GM18907 (cell line): ENCODE measurements at regions not wholly inside any gene's neighbourhood (a gene's known extent, or its start where the extent isn't known, plus 50 kb on each side); places are given as distances from the start of the nearest gene placed in this dataset.

Experiments used
- ATAC-seq: cut with Tn5 transposase; IDR thresholded peaks from one replicate; pipeline ENCODE4 v1.9.1; 2021; ENCODE audit warnings: mild to moderate bottlenecking, moderate library complexity; ENCODE audit not compliant: unreplicated experiment

- ATAC-seq = no peak
These were observed 100.1 kb downstream of the HRH4 start for GRCh38 chr18:24560511-24560981.

- ATAC-seq = no peak
These were observed 101.0 kb downstream of the HRH4 start for GRCh38 chr18:24561369-24561965.

GRCh38 chr18:24567199-24567598, 106.8 kb downstream of the HRH4 start:
- ATAC-seq = no peak

- no peak for ATAC-seq
These were observed 110.3 kb downstream of the HRH4 start for GRCh38 chr18:24570716-24571115.

GRCh38 chr18:24582771-24583170, 122.3 kb downstream of the HRH4 start:
- no peak for ATAC-seq

- ATAC-seq = no peak
These were observed 123.8 kb downstream of the HRH4 start for GRCh38 chr18:24584205-24584604.

GRCh38 chr18:24584813-24585212, 124.4 kb downstream of the HRH4 start:
- ATAC-seq = no peak

- no peak for ATAC-seq
These were observed 125.6 kb downstream of the HRH4 start for GRCh38 chr18:24585996-24586566.

GRCh38 chr18:24586662-24587360, 126.4 kb downstream of the HRH4 start:
- no peak for ATAC-seq

- no peak for ATAC-seq
These were observed 128.0 kb downstream of the HRH4 start for GRCh38 chr18:24588440-24588839.

GRCh38 chr18:24590946-24591345, 130.5 kb downstream of the HRH4 start:
- ATAC-seq = no peak

- no peak for ATAC-seq
These were observed 133.0 kb downstream of the HRH4 start for GRCh38 chr18:24593401-24593800.

GRCh38 chr18:24593886-24594285, 133.4 kb downstream of the HRH4 start:
- ATAC-seq = no peak

- ATAC-seq = no peak
These were observed 135.2 kb downstream of the HRH4 start for GRCh38 chr18:24595561-24596031.

- no peak for ATAC-seq
These were observed 139.7 kb downstream of the HRH4 start for GRCh38 chr18:24600076-24600654.

GRCh38 chr18:24601585-24601984, 141.1 kb downstream of the HRH4 start:
- no peak for ATAC-seq

- ATAC-seq = no peak
These were observed 141.8 kb downstream of the HRH4 start for GRCh38 chr18:24602201-24602600.

- ATAC-seq = no peak
These were observed 142.7 kb downstream of the HRH4 start for GRCh38 chr18:24603151-24603550.

- ATAC-seq = no peak
These were observed 145.0 kb downstream of the HRH4 start for GRCh38 chr18:24605444-24605843.

- ATAC-seq = no peak
These were observed 148.8 kb downstream of the HRH4 start for GRCh38 chr18:24609254-24609653.

GRCh38 chr18:24611075-24611474, 150.6 kb downstream of the HRH4 start:
- ATAC-seq = no peak
